ENCODE measurements at regions not wholly inside any gene's neighbourhood (a gene's known extent, or its start where the extent isn't known, plus 50 kb on each side); places are given as distances from the start of the nearest gene placed in this dataset.
A peak's percentile ranks its signal among the peaks of the same experiment; 100 is the strongest.

GRCh38 chr4:117965622-117966021 lies 68.7 kb upstream of the NDST3 start:
- ChIA-PET CTCF (no interaction called here), POLR2A (ENCODE audit: unreplicated experiment) (no interaction called here)
- Histone ChIP-seq H3F3A (ENCODE audit: low read length, unreplicated experiment) (no peaks in the 10 kb centered on the region), H3K36me3 (ENCODE audit: low read depth, low read length) (no peaks in the 10 kb centered on the region), H3K9me3 (ENCODE audit: low read length) (no peaks in the 10 kb centered on the region), H3K9ac (ENCODE audit: low read length) (no peak overlapping the region), H2AFZ (ENCODE audit: low read length) (no peak overlapping the region), H3K4me3 (ENCODE audit: low read length) (no peak overlapping the region), H3K4me2 (ENCODE audit: low read length) (no peak overlapping the region), H3K79me2 (ENCODE audit: low read length) (no peaks in the 10 kb centered on the region), H3K9me2 (replicated peaks; ENCODE audit: low read length) (no peaks in the 10 kb centered on the region), H4K20me1 (ENCODE audit: low read length) (no peaks in the 10 kb centered on the region), H3K27ac (ENCODE audit: low read length) (no peak overlapping the region), H3K4me1 (ENCODE audit: insufficient read depth, low read length) (no peaks in the 10 kb centered on the region), H3K27me3 (ENCODE audit: low read length) (no peaks in the 10 kb centered on the region)
- no peak for DNase-seq
- TF ChIP-seq, protein P1, sequence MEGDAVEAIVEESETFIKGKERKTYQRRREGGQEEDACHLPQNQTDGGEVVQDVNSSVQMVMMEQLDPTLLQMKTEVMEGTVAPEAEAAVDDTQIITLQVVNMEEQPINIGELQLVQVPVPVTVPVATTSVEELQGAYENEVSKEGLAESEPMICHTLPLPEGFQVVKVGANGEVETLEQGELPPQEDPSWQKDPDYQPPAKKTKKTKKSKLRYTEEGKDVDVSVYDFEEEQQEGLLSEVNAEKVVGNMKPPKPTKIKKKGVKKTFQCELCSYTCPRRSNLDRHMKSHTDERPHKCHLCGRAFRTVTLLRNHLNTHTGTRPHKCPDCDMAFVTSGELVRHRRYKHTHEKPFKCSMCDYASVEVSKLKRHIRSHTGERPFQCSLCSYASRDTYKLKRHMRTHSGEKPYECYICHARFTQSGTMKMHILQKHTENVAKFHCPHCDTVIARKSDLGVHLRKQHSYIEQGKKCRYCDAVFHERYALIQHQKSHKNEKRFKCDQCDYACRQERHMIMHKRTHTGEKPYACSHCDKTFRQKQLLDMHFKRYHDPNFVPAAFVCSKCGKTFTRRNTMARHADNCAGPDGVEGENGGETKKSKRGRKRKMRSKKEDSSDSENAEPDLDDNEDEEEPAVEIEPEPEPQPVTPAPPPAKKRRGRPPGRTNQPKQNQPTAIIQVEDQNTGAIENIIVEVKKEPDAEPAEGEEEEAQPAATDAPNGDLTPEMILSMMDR (conservative IDR thresholded peaks at IDR 0.05; ENCODE audit: low read depth, low read length): no peak
- TF ChIP-seq EZH2phosphoT487 (IDR thresholded peaks at IDR 0.05; ENCODE audit: borderline replicate concordance, low read length) (no peak), EZH2 (IDR thresholded peaks at IDR 0.05; ENCODE audit: low read length, unreplicated experiment) (no peak)
- intact Hi-C loops (cut with micrococcal nuclease): loop anchor here (5.0 kb wide), 1 partner anchor 398 kb away; no protein-coding TSS in a partner anchor
- BruUV-seq (replicated peaks): no TSS peak
- no peak for ATAC-seq

DNA sequence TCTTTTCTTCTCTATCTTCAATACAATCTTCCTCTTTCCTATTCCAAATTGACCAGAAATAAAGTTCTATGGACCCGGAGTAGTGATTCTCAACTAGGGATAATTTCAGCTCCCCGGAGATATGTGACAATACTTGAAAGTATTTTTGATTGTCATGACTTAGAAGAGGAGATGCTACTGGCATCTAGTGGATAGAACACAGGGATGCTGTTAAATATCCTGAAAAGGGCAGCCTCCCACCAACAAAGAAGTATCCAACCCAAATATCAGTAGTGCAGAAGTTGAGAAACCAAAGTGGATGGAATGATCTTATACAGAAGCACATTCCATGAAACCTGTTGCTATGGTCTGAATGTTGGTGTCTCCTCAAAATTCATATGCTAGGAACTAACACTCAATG lies 65.7 kb upstream of the NDST3 start:
- Histone ChIP-seq H3K4me2 (ENCODE audit: low read length) (no peak overlapping the region), H2AFZ (ENCODE audit: low read length) (no peak overlapping the region), H3K36me3 (ENCODE audit: low read depth, low read length) (no peaks in the 10 kb centered on the region), H3K79me2 (ENCODE audit: low read length) (no peaks in the 10 kb centered on the region), H3K9ac (ENCODE audit: low read length) (no peak overlapping the region), H4K20me1 (ENCODE audit: low read length) (no peaks in the 10 kb centered on the region), H3K27ac (ENCODE audit: low read length) (no peak overlapping the region), H3K9me2 (replicated peaks; ENCODE audit: low read length) (no peaks in the 10 kb centered on the region), H3K4me3 (ENCODE audit: low read length) (no peak overlapping the region), H3K9me3 (ENCODE audit: low read length) (no peaks in the 10 kb centered on the region), H3K4me1 (ENCODE audit: insufficient read depth, low read length) (no peaks in the 10 kb centered on the region), H3K27me3 (ENCODE audit: low read length) (no peaks in the 10 kb centered on the region), H3F3A (ENCODE audit: low read length, unreplicated experiment) (no peaks in the 10 kb centered on the region)
- POLR2A ChIA-PET (ENCODE audit: unreplicated experiment): no interaction called here
- DNase-seq (no peak), ATAC-seq (no peak)
- intact Hi-C loops (cut with micrococcal nuclease): loop anchor here (1.0 to 5.0 kb wide), 2 partner anchors 401 to 834 kb away; no protein-coding TSS in a partner anchor
- BruUV-seq (replicated peaks): no TSS peak
- CTCF ChIA-PET: interaction anchor here (0.6 kb wide), 3 partner anchors 235 to 834 kb away, joined by 3 to 4 read pairs (median 4); no protein-coding TSS in a partner anchor
- no peak for TF ChIP-seq EZH2 (IDR thresholded peaks at IDR 0.05; ENCODE audit: low read length, unreplicated experiment)
- TF ChIP-seq, protein P1 (conservative IDR thresholded peaks at IDR 0.05; ENCODE audit: low read depth, low read length): 0 out of 2 replicates have a peak, but pooled peaks have one; percentile 13

DNA sequence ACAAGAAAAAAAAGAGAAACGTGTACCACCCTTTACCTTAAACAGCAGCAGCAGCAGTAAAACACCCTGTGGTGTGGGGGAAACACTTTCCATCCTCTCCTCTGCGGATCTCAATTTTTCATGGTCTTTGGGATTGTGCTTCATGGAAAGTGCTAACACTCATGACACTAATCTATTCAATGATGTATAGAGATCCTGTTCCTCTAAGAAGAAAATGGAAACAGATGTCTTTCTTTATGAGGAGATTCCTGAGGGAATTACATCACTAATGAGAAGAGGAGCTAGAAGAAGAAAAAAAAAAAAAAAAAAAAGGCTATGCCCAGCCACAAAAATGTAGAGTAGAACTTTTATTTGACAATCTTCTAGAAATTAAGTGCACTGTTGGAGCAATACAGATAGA lies 62.9 kb upstream of the NDST3 start:
- CTCF ChIA-PET: no interaction called here

More for the DNA sequence above, 62.9 kb upstream of the NDST3 start:
- Histone ChIP-seq H3K9me3 (ENCODE audit: low read length) (no peaks in the 10 kb centered on the region), H3K4me1 (ENCODE audit: insufficient read depth, low read length) (no peaks in the 10 kb centered on the region), H3K27ac (ENCODE audit: low read length) (no peak overlapping the region), H3K4me3 (ENCODE audit: low read length) (no peak overlapping the region), H4K20me1 (ENCODE audit: low read length) (no peaks in the 10 kb centered on the region), H3K27me3 (ENCODE audit: low read length) (no peaks in the 10 kb centered on the region), H3K9ac (ENCODE audit: low read length) (no peak overlapping the region), H3F3A (ENCODE audit: low read length, unreplicated experiment) (no peaks in the 10 kb centered on the region), H3K9me2 (replicated peaks; ENCODE audit: low read length) (no peaks in the 10 kb centered on the region), H3K79me2 (ENCODE audit: low read length) (no peaks in the 10 kb centered on the region), H2AFZ (ENCODE audit: low read length) (no peak overlapping the region), H3K36me3 (ENCODE audit: low read depth, low read length) (no peaks in the 10 kb centered on the region), H3K4me2 (ENCODE audit: low read length) (no peak overlapping the region)
- TF ChIP-seq, protein P1 (conservative IDR thresholded peaks at IDR 0.05; ENCODE audit: low read depth, low read length): no peak
- no peak for TF ChIP-seq EZH2phosphoT487 (IDR thresholded peaks at IDR 0.05; ENCODE audit: borderline replicate concordance, low read length)
- TF ChIP-seq EZH2 (IDR thresholded peaks at IDR 0.05; ENCODE audit: low read length, unreplicated experiment): no peak
- POLR2A ChIA-PET (ENCODE audit: unreplicated experiment): no interaction called here
- ATAC-seq (no peak), DNase-seq (no peak)
- no TSS peak for BruUV-seq (replicated peaks)
- intact Hi-C loops (cut with micrococcal nuclease): loop anchor here (10.0 kb wide), 1 partner anchor 197 kb away; no protein-coding TSS in a partner anchor

Measured in PC-3 (cell line).